H9 (cell line): ENCODE measurements at regions not wholly inside any gene's neighbourhood (a gene's known extent, or its start where the extent isn't known, plus 50 kb on each side); places are given as distances from the start of the nearest gene placed in this dataset.

Experiments
- DNase-seq: peaks from one replicate; pipeline ENCODE4 v3.0.0-alpha.2; 2017
- H2AFZ ChIP-seq: one replicate; pipeline ENCODE4 v1.6.1; 2013; ENCODE audit warnings: mild to moderate bottlenecking, low read length, control low read depth, moderate library complexity
- H2AK5ac ChIP-seq: 2 replicates; pipeline ENCODE4 v1.6.1; 2013; ENCODE audit warnings: low read length, control low read depth, mixed read lengths; ENCODE audit not compliant: insufficient read length
- H2BK120ac ChIP-seq: one replicate; pipeline ENCODE4 v1.6.1; 2013; ENCODE audit warnings: low read depth, mild to moderate bottlenecking, low read length, control low read depth, inconsistent platforms; ENCODE audit not compliant: poor library complexity, severe bottlenecking
- H2BK12ac ChIP-seq: 2 replicates; pipeline ENCODE4 v1.6.1; 2013; ENCODE audit warnings: low read length, control low read depth, mixed read lengths, low read depth; ENCODE audit not compliant: insufficient read length
- H2BK15ac ChIP-seq: 2 replicates; pipeline ENCODE4 v1.6.1; 2013; ENCODE audit warnings: low read depth, low read length, control low read depth
- H2BK20ac ChIP-seq: one replicate; pipeline ENCODE4 v1.6.1; 2013; ENCODE audit warnings: low read depth, mild to moderate bottlenecking, low read length, control low read depth, inconsistent platforms; ENCODE audit not compliant: poor library complexity, severe bottlenecking
- H2BK5ac ChIP-seq: 2 replicates; pipeline ENCODE4 v1.6.1; 2013; ENCODE audit warnings: low read length, control low read depth, mixed read lengths; ENCODE audit not compliant: insufficient read length
- H3K14ac ChIP-seq: 2 replicates; pipeline ENCODE4 v1.6.1; 2013; ENCODE audit warnings: low read length, control low read depth; ENCODE audit not compliant: insufficient read depth
- H3K18ac ChIP-seq: 2 replicates; pipeline ENCODE4 v1.6.1; 2013; ENCODE audit warnings: low read depth, mild to moderate bottlenecking, mixed read lengths, low read length, control low read depth; ENCODE audit not compliant: insufficient read length
- H3K23ac ChIP-seq: 2 replicates; pipeline ENCODE4 v1.6.1; 2013; ENCODE audit warnings: low read length, control low read depth, mixed read lengths, low read depth; ENCODE audit not compliant: insufficient read length
- H3K23me2 ChIP-seq: 2 replicates; pipeline ENCODE4 v1.6.1; 2013; ENCODE audit warnings: low read depth, mild to moderate bottlenecking, mixed read lengths, low read length, control low read depth; ENCODE audit not compliant: insufficient read length, poor library complexity, severe bottlenecking
- H3K27ac ChIP-seq: 2 replicates; pipeline ENCODE4 v1.5.1; 2013; ENCODE audit warnings: low read length, control low read depth, mixed read lengths, low read depth; ENCODE audit not compliant: insufficient read length
- H3K27me3 ChIP-seq: 2 replicates; pipeline ENCODE4 v1.6.1; 2013; ENCODE audit warnings: low read length, control low read depth, inconsistent platforms; ENCODE audit not compliant: insufficient read depth
- H3K4ac ChIP-seq: 2 replicates; pipeline ENCODE4 v1.6.1; 2013; ENCODE audit warnings: low read depth, mild to moderate bottlenecking, control low read depth, inconsistent platforms, low read length, moderate library complexity
- H3K4me1 ChIP-seq: 2 replicates; pipeline ENCODE4 v1.6.1; 2013; ENCODE audit warnings: low read length, control low read depth, inconsistent platforms; ENCODE audit not compliant: insufficient read depth
- H3K4me2 ChIP-seq: 2 replicates; pipeline ENCODE4 v1.6.1; 2013; ENCODE audit warnings: low read length, control low read depth, mixed read lengths; ENCODE audit not compliant: insufficient read length, insufficient read depth
- H3K56ac ChIP-seq: 2 replicates; pipeline ENCODE4 v1.6.1; 2013; ENCODE audit warnings: low read depth, mild to moderate bottlenecking, mixed read lengths, low read length, control low read depth; ENCODE audit not compliant: insufficient read length
- H3K79me1 ChIP-seq: 2 replicates; pipeline ENCODE4 v1.6.1; 2013; ENCODE audit warnings: low read depth, mild to moderate bottlenecking, moderate library complexity, low read length, control low read depth, inconsistent platforms; ENCODE audit not compliant: insufficient read depth, poor library complexity, severe bottlenecking
- H3K79me2 ChIP-seq: 2 replicates; pipeline ENCODE4 v1.6.1; 2013; ENCODE audit warnings: low read length, control low read depth, inconsistent platforms; ENCODE audit not compliant: insufficient read depth
- H3K9ac ChIP-seq: 2 replicates; pipeline ENCODE4 v1.6.1; 2013; ENCODE audit warnings: low read length, control low read depth, mixed read lengths; ENCODE audit not compliant: insufficient read length; ENCODE audit errors: extremely low read depth
- H3K9me3 ChIP-seq: one replicate; pipeline ENCODE4 v1.6.1; 2013; ENCODE audit warnings: low read depth, low read length, inconsistent platforms; ENCODE audit not compliant: control insufficient read depth
- H3T11ph ChIP-seq: one replicate; pipeline ENCODE4 v1.6.1; 2013; ENCODE audit warnings: mild to moderate bottlenecking, low read length, control low read depth, inconsistent platforms
- H4K20me1 ChIP-seq: one replicate; pipeline ENCODE4 v1.6.1; 2013; ENCODE audit not compliant: control insufficient read depth, insufficient read length, insufficient read depth
- H4K5ac ChIP-seq: 2 replicates; pipeline ENCODE4 v1.6.1; 2013; ENCODE audit warnings: low read depth, mild to moderate bottlenecking, mixed read lengths, low read length, control low read depth; ENCODE audit not compliant: insufficient read length
- H4K8ac ChIP-seq: replicated peaks from 2 replicates; pipeline ENCODE4 v1.6.1; 2013; ENCODE audit warnings: low read length, control low read depth, mixed read lengths, low read depth; ENCODE audit not compliant: insufficient read length
- H4K91ac ChIP-seq: 2 replicates; pipeline ENCODE4 v1.6.1; 2013; ENCODE audit warnings: low read depth, mild to moderate bottlenecking, moderate library complexity, mixed read lengths, low read length, control low read depth; ENCODE audit not compliant: insufficient read length
- H3K27ac Mint-ChIP-seq, 3 experiments: 2 replicates in 2 of 3; 3 replicates in 1 of 3; pipeline ENCODE4 v1.8.0; 2020 to 2021; ENCODE audit warnings: mixed read lengths in 3 of 3, mild to moderate bottlenecking in 1 of 3, moderate library complexity in 1 of 3
- H3K27me3 Mint-ChIP-seq: 2 replicates; pipeline ENCODE4 v1.8.0; 2021; ENCODE audit warnings: low read depth, mild to moderate bottlenecking, moderate library complexity, mixed read lengths
- H3K36me3 Mint-ChIP-seq, 3 experiments: 2 replicates in 2 of 3; 3 replicates in 1 of 3; pipeline ENCODE4 v1.8.0; 2020 to 2021; ENCODE audit warnings: low read depth in 3 of 3, mixed read lengths in 3 of 3; ENCODE audit not compliant: insufficient read depth in 1 of 3
- H3K4me1 Mint-ChIP-seq, 2 experiments: 2 replicates each; pipeline ENCODE4 v1.8.0; 2020; ENCODE audit warnings: mixed read lengths in 2 of 2
- H3K4me3 Mint-ChIP-seq, 2 experiments: 2 replicates in 1 of 2; 3 replicates in 1 of 2; pipeline ENCODE4 v1.8.0; 2020 to 2021; ENCODE audit warnings: mild to moderate bottlenecking in 2 of 2, mixed read lengths in 2 of 2, moderate library complexity in 1 of 2
- H3K9me3 Mint-ChIP-seq, 2 experiments: 2 replicates in 1 of 2; 3 replicates in 1 of 2; pipeline ENCODE4 v1.8.0; 2020; ENCODE audit warnings: mild to moderate bottlenecking in 2 of 2, mixed read lengths in 2 of 2, moderate library complexity in 1 of 2
- WGBS: extraction: QIAGEN DNeasy Blood & Tissue Kit; methylation state at CpG from one replicate; pipeline ENCODE4 v1.1.7; 2013; ENCODE audit warnings: missing lambda C conversion rate, low lambda C conversion rate, mixed read lengths; ENCODE audit not compliant: insufficient read length; ENCODE audit errors: extremely low coverage; 5-methylcytosine and 5-hydroxymethylcytosine counted together
- TF ChIP-seq, protein P1 (sequence below): fragments of 200-600 bp; sonication (generic); conservative IDR thresholded peaks from 3 replicates; pipeline ENCODE4 v1.8.0; 2021; ENCODE audit warnings: antibody characterized with exemption, mild to moderate bottlenecking

DNA sequence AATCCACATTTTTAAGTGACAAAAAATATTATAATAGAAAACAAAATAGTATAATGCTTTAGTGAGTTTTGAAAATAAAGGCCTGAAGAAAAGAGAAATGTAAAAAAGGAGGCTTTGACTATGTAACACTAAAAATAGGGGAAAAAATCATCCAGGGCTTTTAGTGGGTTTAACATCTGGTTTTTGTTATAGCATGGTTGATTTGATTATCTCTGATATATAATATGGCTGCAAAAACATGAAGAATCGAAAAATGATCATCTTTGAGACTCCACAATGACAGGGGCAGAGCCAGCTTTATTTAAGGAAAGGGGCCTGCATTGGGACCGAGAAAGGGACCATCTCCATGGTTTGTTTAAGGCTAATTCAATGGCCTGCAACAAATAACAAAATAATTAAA lies 393.8 kb downstream of the PLK2 start:
- no peaks in the 10 kb centered on the region for H3K79me1 ChIP-seq
- no peaks in the 10 kb centered on the region for H4K20me1 ChIP-seq
- H3K23ac ChIP-seq, result no peak overlapping the region
- H3K4me1 Mint-ChIP-seq, result peaks cover under 1 to 2% of the 10 kb centered on the region in 2 experiments; a peak in 2 of 4 replicates
- no peak overlapping the region for H3K4me3 Mint-ChIP-seq
- H2BK15ac ChIP-seq, result no peak overlapping the region
- no peak for DNase-seq
- no peak overlapping the region for H2BK5ac ChIP-seq
- H3K4ac ChIP-seq, result no peak overlapping the region
- H3K79me2 ChIP-seq, result no peaks in the 10 kb centered on the region
- no peak overlapping the region for H3K4me2 ChIP-seq
- no peaks in the 10 kb centered on the region for H3K27me3 Mint-ChIP-seq
- H3K56ac ChIP-seq, result no peak overlapping the region
- no peaks in the 10 kb centered on the region for H3K27me3 ChIP-seq
- H4K91ac ChIP-seq, result no peak overlapping the region
- no peak overlapping the region for H2AK5ac ChIP-seq
- H3K9ac ChIP-seq, result no peak overlapping the region
- no peak overlapping the region for H3K14ac ChIP-seq
- H3K4me1 ChIP-seq, result no peaks in the 10 kb centered on the region
- WGBS, result no CpG with 5 or more reads among the region's 2 CpGs
- no peaks in the 10 kb centered on the region; a peak in 1 of 5 replicates for H3K9me3 Mint-ChIP-seq
- H4K5ac ChIP-seq, result no peak overlapping the region
- TF ChIP-seq, protein P1, sequence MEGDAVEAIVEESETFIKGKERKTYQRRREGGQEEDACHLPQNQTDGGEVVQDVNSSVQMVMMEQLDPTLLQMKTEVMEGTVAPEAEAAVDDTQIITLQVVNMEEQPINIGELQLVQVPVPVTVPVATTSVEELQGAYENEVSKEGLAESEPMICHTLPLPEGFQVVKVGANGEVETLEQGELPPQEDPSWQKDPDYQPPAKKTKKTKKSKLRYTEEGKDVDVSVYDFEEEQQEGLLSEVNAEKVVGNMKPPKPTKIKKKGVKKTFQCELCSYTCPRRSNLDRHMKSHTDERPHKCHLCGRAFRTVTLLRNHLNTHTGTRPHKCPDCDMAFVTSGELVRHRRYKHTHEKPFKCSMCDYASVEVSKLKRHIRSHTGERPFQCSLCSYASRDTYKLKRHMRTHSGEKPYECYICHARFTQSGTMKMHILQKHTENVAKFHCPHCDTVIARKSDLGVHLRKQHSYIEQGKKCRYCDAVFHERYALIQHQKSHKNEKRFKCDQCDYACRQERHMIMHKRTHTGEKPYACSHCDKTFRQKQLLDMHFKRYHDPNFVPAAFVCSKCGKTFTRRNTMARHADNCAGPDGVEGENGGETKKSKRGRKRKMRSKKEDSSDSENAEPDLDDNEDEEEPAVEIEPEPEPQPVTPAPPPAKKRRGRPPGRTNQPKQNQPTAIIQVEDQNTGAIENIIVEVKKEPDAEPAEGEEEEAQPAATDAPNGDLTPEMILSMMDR, result no peak
- no peaks in the 10 kb centered on the region for H3K23me2 ChIP-seq
- H3K36me3 Mint-ChIP-seq, result peaks cover 0 to 4% (median 1%) of the 10 kb centered on the region in 3 experiments; a peak in 2 of 7 replicates
- H2AFZ ChIP-seq, result no peak overlapping the region
- H3T11ph ChIP-seq, result no peak overlapping the region
- no peak overlapping the region for H3K27ac Mint-ChIP-seq
- no peaks in the 10 kb centered on the region for H3K9me3 ChIP-seq
- no peak overlapping the region for H3K18ac ChIP-seq
- no peak overlapping the region for H2BK20ac ChIP-seq
- no peak overlapping the region for H3K27ac ChIP-seq
- no peak overlapping the region for H2BK12ac ChIP-seq
- no peak overlapping the region for H4K8ac ChIP-seq
- H2BK120ac ChIP-seq, result no peak overlapping the region
